NCI-H2227 (cell line): ENCODE measurements at regions not wholly inside any gene's neighbourhood (a gene's known extent, or its start where the extent isn't known, plus 50 kb on each side); places are given as distances from the start of the nearest gene placed in this dataset.

ENCODE experiments used
- DNase-seq: peaks from one replicate; lab custom pipeline; 2025; ENCODE audit not compliant: unreplicated experiment; lab: John Stamatoyannopoulos, UW

GRCh38 chr2:103268841-103269498, 507.1 kb downstream of the TMEM182 start:
- no peak for DNase-seq

DNA sequence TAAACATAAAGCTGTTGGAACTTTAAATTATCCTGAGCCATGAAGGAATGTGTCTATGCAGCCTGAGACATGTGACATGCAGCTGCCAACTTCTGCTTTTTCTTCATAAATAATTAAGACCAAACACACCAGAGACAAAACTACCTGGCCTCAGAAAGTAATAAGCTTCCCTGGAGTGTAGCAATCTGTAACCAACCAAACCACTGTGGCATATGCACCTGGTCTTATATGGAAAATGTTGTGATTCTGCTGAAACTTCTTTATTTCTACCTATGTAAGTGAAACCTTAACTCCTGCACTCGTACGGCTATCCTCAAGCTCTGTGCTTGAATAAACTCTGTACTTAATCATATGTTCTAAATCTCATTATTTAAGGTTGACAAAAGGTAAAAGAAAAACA, 515.0 kb downstream of the TMEM182 start:
- DNase-seq, result no peak

GRCh38 chr2:103284750-103285149, 522.9 kb downstream of the TMEM182 start:
- DNase-seq, result no peak

GRCh38 chr2:103285354-103285753, 523.5 kb downstream of the TMEM182 start:
- DNase-seq, result no peak

DNA sequence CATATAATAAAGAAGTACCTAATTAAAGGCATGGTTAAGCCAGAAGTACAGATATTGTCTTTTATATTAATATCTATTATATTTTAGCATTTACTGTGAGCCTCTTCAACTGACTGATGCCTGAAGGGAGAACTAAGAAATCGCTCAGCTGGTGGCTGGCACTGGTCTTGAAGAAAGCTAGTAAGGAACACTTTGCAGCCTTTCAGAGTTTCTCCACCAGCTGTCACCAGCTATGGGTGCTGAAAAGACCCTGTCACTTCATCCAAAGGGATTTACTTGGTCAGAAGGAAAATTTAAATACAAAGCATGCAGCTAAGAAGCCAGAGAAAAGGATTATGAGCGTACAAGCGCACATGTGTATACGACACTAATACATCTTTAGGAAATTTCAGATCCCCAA, 525.9 kb downstream of the TMEM182 start:
- no peak for DNase-seq

GRCh38 chr2:103288696-103289095, 526.9 kb downstream of the TMEM182 start:
- DNase-seq, result no peak

DNA sequence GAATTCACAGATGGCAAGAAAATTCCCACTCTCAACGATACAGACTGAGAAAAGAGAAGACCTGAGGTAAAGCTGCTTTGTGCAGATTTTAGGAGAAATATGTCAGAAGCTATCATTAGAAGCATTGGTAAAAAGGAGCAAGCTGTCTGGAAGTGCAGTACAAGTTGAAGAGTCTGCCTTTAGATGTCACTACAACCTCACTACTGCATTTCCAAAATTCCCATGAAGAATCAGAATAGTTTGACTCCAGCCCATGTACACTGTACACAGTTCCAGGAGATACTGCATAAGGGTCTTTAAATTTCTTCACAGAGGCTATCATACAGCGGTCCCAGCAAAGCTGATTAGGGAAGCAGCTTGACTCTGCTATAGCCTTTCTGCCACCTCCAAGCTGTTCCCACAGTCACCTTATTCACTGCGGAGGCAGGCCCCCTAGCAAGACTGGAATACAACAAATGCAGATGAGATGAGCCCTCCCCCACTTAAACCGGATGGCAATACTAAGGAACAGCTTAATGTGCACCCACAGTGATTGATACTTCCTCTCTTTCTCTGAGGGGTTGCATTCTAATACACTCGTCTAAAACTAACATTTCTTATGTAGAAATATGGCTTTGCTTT, 527.4 kb downstream of the TMEM182 start:
- DNase-seq, result no peak

DNA sequence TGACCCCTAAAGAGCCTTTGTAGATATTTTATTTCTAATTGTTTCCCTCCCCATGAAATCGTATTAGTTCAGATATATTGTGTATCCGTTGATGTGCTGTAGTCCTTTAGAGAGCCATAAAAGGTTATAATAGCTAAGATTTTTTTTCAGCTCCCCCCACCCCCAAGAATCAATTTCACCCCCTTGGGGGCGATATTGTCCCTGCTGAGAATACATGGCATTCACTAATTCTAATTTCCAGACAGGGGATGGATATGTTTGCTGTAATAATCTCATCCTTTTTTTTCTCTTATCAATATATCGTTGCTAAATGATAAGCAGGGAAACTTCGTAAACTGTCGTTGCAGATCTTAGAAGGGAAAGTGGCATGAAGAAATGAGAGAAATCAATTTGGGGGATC, 530.7 kb downstream of the TMEM182 start:
- DNase-seq, result no peak

DNA sequence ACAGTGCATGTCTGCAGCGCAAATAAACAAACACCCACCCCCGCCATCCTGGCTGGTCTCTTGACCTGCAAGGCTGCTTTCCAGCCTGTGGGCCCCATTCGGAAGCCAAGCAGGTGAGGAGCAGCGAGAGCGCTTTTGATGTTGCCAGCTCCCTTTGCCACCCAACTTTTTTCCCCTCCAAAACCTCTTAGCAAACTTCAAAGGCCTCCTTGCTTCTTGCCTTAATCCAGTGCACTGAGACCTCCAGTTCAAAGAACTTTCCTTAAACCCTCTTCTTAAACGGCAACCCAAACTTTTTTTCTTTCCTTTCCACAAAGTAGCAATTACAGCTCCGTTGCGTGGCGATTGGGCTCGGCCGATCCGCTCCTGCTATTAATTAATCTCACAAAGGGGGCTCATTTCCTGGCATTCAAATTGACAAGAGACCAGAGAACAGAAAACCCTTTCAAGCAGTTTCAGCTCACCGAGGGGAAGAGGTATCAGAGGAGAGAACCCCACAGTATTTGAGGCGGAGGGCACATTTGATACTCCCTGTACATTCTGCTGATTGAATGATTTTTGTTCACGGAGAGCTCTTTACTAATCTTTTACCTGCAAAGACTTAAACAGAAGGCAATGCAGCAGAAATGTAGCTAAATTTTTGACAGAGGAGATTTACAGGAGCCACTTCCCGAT, 531.4 kb downstream of the TMEM182 start:
- DNase-seq, result no peak

DNA sequence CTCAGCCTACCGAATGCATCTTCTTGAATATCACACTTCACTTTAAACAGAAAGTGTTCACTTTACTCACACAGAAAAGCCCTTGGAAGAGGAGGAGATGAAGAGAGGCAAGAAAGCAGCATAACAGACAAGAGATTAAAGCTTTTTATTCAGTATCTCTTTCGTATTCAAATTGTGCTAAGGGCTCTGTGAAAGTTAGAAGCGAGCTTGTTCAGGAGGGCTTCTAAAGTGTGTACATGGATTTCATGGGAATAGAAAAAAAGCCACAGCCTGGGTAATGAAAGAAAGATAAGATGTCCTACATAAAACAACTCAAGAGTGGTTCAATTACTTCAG, 531.9 kb downstream of the TMEM182 start:
- DNase-seq, result no peak

DNA sequence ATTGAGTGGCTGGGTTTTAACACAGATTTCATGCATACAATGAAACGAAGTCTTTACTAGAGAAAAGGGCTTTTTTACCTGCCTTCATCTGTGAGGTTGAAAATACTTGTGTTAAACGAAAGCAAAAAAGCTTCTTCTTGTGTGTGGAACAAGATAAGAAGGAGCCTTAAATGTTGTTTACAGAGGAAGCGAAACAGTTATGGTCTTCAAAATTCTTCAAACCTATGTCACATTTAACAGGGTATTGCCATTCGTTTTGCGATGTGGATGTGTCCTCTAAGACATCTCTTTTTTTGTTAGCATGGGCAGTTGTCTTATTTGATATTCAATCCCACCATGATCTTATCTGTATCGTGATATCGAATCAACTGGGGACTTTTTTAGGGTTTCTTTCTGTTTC, 532.6 kb downstream of the TMEM182 start:
- DNase-seq, result no peak

DNA sequence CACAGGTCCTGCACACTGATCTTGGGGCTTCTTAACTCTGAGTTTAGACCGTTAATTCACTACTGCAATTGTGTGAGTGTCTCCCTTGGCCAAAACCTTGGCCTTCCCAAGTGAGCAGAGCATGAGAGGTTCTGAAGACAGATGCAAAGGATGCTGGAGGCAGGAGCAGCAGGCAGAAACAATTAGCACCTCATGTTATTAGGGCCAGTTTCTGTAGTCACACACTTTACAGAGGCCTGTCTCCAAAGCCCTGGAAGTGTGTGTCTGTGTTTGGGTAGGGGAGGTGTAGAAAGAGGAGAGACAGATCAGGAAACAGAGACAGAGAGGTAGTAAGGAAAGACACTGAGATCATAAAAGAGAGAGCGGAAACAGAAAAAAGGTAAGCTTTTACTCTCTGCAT, 533.8 kb downstream of the TMEM182 start:
- DNase-seq, result no peak

DNA sequence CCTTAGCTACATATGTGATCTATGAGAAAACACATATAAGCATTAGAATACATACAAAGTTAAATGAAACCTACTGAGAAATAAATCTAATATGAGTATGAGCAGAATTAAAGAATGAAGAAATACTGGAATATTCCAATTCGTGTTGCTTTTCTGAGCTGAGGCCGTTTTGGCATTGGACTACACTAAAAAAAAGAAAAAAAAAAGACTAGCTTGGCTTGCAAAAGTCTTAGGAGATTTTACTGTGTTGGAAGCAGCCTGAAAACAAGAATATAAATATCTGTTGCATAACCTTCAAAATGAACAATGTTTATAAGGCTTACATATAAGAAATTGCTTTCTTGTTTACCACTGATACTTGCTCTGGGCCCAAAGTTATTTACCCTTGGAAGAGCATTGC, 562.8 kb downstream of the TMEM182 start:
- DNase-seq, result no peak

DNA sequence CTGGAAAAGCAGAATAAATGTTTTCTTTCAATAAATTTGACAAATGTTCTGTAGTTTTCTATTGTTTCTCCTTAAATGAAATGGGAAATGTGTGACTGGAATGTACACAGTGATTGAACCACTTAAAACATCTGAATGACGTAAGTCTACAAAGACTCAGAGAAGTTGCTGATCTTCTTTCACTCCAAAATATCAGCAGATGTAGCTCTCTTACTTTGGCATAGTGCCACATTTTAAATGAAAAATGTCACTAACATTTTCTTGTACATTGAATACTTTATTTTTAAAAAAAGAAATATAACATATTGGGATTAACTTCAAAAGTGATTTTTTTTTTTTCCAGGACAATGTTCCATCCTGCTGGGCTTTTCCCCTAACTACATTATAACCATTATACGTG, 565.6 kb downstream of the TMEM182 start:
- DNase-seq, result no peak

DNA sequence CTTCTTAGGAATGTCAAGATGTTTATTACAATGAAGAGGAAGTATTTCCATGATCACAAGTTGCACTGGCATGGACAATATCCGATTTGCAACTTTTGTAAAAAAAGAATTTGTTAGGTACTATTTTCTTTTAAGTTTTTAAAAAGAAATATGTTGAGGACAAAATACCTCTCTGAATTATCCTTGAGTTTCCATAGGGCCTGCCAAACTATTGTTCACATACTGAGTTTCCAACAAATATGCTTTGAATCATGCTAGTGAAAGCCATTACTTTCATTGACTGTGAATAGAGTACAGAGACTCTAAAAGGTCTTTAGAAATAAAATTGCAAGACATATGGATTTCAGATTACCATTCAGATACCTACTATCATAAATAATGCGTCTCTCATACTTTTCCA, 566.1 kb downstream of the TMEM182 start:
- DNase-seq, result no peak

- DNase-seq, result no peak
These were observed 573.6 kb downstream of the TMEM182 start for GRCh38 chr2:103335403-103335802.

- no peak for DNase-seq
These were observed 577.0 kb downstream of the TMEM182 start for GRCh38 chr2:103338819-103339218.

DNA sequence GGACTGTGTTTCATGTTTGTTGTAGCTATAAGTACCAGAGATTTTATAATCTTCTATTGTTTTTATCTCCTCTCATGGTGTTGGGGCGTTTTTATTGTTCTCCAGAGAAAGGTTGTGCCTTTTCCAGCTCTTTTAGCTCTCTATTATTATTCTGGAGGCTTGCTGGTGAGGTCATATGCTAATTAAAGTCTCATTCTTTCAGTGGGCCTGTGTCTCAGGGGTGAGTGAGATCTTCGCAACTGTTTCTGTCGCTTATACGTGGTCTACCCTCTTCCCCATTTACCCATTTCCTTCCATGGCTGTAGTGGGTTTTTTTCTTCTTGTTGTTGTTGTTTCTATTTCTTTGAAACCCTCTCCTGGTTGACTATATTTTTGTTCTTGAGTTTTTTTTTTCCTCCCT, 584.9 kb downstream of the TMEM182 start:
- DNase-seq, result no peak

- DNase-seq, result no peak
These were observed 591.9 kb downstream of the TMEM182 start for GRCh38 chr2:103353774-103354173.

GRCh38 chr2:103355287-103355686, 593.5 kb downstream of the TMEM182 start:
- no peak for DNase-seq

- DNase-seq, result no peak
These were observed 599.9 kb downstream of the TMEM182 start for GRCh38 chr2:103361712-103362111.

GRCh38 chr2:103363639-103364038, 601.8 kb downstream of the TMEM182 start:
- DNase-seq, result no peak

GRCh38 chr2:103364177-103364576, 602.3 kb downstream of the TMEM182 start:
- no peak for DNase-seq
